GM12865 (cell line): ENCODE measurements at regions not wholly inside any gene's neighbourhood (a gene's known extent, or its start where the extent isn't known, plus 50 kb on each side); places are given as distances from the start of the nearest gene placed in this dataset.

Experiments
- DNase-seq: peaks from one replicate; pipeline ENCODE4 v3.0.0; 2010; ENCODE audit warnings: low read depth
- H3K4me3 ChIP-seq: 2 replicates; pipeline ENCODE4 v1.5.1; 2011; ENCODE audit warnings: mild to moderate bottlenecking, low read depth, low read length, control low read depth
- CTCF ChIP-seq: IDR thresholded peaks from 2 replicates; pipeline ENCODE4 v1.5.1; 2011; ENCODE audit warnings: low read length, control low read depth, low read depth, inconsistent platforms; ENCODE audit not compliant: insufficient read depth; ENCODE audit errors: missing control alignments

GRCh38 chr4:20412072-20412471, 160.4 kb downstream of the SLIT2 start:
- H3K4me3 ChIP-seq, result no peak overlapping the region
- TF ChIP-seq CTCF, result no peak
- DNase-seq, result no peak

- no peak overlapping the region for H3K4me3 ChIP-seq
- no peak for DNase-seq
- TF ChIP-seq CTCF, result no peak
These were observed 165.1 kb downstream of the SLIT2 start for GRCh38 chr4:20416800-20417199.

GRCh38 chr4:20418861-20419451, 167.3 kb downstream of the SLIT2 start:
- TF ChIP-seq CTCF, result peak; percentile 46
- peak; percentile 70 for DNase-seq
- peak overlapping the region; percentile 31 for H3K4me3 ChIP-seq

- DNase-seq, result no peak
- H3K4me3 ChIP-seq, result no peak overlapping the region
- TF ChIP-seq CTCF, result no peak
These were observed 169.4 kb downstream of the SLIT2 start for GRCh38 chr4:20420916-20421602.

- no peak overlapping the region for H3K4me3 ChIP-seq
- DNase-seq, result no peak
These were observed 169.9 kb downstream of the SLIT2 start for GRCh38 chr4:20421603-20421985.

GRCh38 chr4:20422398-20422797, 170.7 kb downstream of the SLIT2 start:
- DNase-seq, result peak; percentile 64
- no peak overlapping the region for H3K4me3 ChIP-seq
- peak; percentile 57 for TF ChIP-seq CTCF

More at GRCh38 chr4:20421603-20421985, 169.9 kb downstream of the SLIT2 start:
- no peak for TF ChIP-seq CTCF

- H3K4me3 ChIP-seq, result no peak overlapping the region
- no peak for TF ChIP-seq CTCF
- no peak for DNase-seq
These were observed 171.7 kb downstream of the SLIT2 start for GRCh38 chr4:20423420-20423819.
